Mesendoderm (in vitro differentiated cells): ENCODE measurements at regions not wholly inside any gene's neighbourhood (a gene's known extent, or its start where the extent isn't known, plus 50 kb on each side); places are given as distances from the start of the nearest gene placed in this dataset.

ENCODE experiments used
- DNase-seq: peaks from one replicate; pipeline ENCODE4 v3.0.0; 2013
- H2AK5ac ChIP-seq: 2 replicates; pipeline ENCODE4 v1.6.1; 2013; ENCODE audit warnings: low read length, inconsistent platforms
- H2BK120ac ChIP-seq: 2 replicates; pipeline ENCODE4 v1.6.1; 2013; ENCODE audit warnings: low read depth, mild to moderate bottlenecking, low read length, moderate library complexity, mixed read lengths
- H2BK15ac ChIP-seq: replicated peaks from 2 replicates; pipeline ENCODE4 v1.6.1; 2013; ENCODE audit warnings: low read depth, mild to moderate bottlenecking, moderate library complexity
- H2BK5ac ChIP-seq: 2 replicates; pipeline ENCODE4 v1.6.1; 2013; ENCODE audit warnings: low read length, inconsistent platforms
- H3K18ac ChIP-seq: 2 replicates; pipeline ENCODE4 v1.6.1; 2013; ENCODE audit warnings: mild to moderate bottlenecking, low read length, mixed read lengths
- H3K23ac ChIP-seq: one replicate; pipeline ENCODE4 v1.6.1; 2013; ENCODE audit warnings: low read length
- H3K27ac ChIP-seq: 2 replicates; pipeline ENCODE4 v1.5.1; 2013; ENCODE audit warnings: low read depth, mild to moderate bottlenecking, inconsistent platforms, low read length, moderate library complexity
- H3K27me3 ChIP-seq: 2 replicates; pipeline ENCODE4 v1.6.1; 2013; ENCODE audit warnings: low read length, control low read depth, mild to moderate bottlenecking, inconsistent platforms; ENCODE audit not compliant: insufficient read depth, poor library complexity
- H3K36me3 ChIP-seq: 2 replicates; pipeline ENCODE4 v1.6.1; 2013; ENCODE audit warnings: low read length, inconsistent platforms; ENCODE audit not compliant: control insufficient read depth, insufficient read depth
- H3K4ac ChIP-seq: one replicate; pipeline ENCODE4 v1.6.1; 2013; ENCODE audit warnings: low read depth, mild to moderate bottlenecking, low read length, moderate library complexity
- H3K4me1 ChIP-seq: 2 replicates; pipeline ENCODE4 v1.6.1; 2013; ENCODE audit warnings: low read depth, low read length, inconsistent platforms; ENCODE audit not compliant: control insufficient read depth
- H3K4me2 ChIP-seq: 2 replicates; pipeline ENCODE4 v1.6.1; 2013; ENCODE audit warnings: low read length
- H3K4me3 ChIP-seq: 2 replicates; pipeline ENCODE4 v1.5.1; 2013; ENCODE audit warnings: mild to moderate bottlenecking, low read length
- H3K56ac ChIP-seq: one replicate; pipeline ENCODE4 v1.6.1; 2013; ENCODE audit warnings: low read length
- H3K79me1 ChIP-seq: 2 replicates; pipeline ENCODE4 v1.6.1; 2013; ENCODE audit warnings: low read length, inconsistent platforms
- H3K79me2 ChIP-seq: 2 replicates; pipeline ENCODE4 v1.6.1; 2013; ENCODE audit warnings: mild to moderate bottlenecking, low read length; ENCODE audit not compliant: control insufficient read depth, insufficient read depth
- H3K9ac ChIP-seq: 2 replicates; pipeline ENCODE4 v1.6.1; 2013; ENCODE audit warnings: low read length, inconsistent platforms
- H4K5ac ChIP-seq: one replicate; pipeline ENCODE4 v1.6.1; 2013; ENCODE audit warnings: low read length
- H4K8ac ChIP-seq: one replicate; pipeline ENCODE4 v1.6.1; 2013; ENCODE audit warnings: low read depth, mild to moderate bottlenecking, control low read depth, low read length, moderate library complexity
- WGBS: extraction: QIAGEN DNeasy Blood & Tissue Kit; methylation state at CpG from one replicate; pipeline ENCODE4 v1.1.7; 2013; ENCODE audit warnings: low lambda C conversion rate, missing lambda C conversion rate; ENCODE audit not compliant: insufficient coverage; ENCODE audit errors: extremely low coverage; 5-methylcytosine and 5-hydroxymethylcytosine counted together

DNA sequence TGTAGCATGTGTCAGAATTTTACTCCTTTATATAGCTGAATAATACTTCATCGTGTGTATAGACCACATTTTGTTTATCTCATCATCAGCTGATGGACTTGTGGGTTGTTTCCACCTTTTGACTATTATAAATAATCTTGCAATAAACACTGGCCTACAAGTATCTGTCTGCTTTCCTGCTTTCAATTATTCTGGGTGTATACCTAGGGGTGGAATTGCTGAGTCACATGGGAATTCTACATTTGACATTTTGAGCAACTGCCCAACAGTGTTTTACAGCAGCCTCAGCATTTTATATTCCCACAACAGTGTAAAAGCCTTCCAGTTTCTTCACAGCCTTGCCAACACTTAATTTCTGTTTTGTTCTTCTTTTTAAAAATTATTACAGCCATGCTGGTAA is 200.3 kb upstream of the PRSS1 start:
- no peak overlapping the region for H3K4me2 ChIP-seq
- H3K18ac ChIP-seq = no peak overlapping the region
- H3K79me1 ChIP-seq = no peaks in the 10 kb centered on the region
- no peak overlapping the region for H3K4ac ChIP-seq
- H2BK5ac ChIP-seq = no peak overlapping the region
- no peak for DNase-seq
- H3K23ac ChIP-seq = no peak overlapping the region
- H2AK5ac ChIP-seq = no peak overlapping the region
- no CpG with 5 or more reads among the region's 1 CpG for WGBS
- H4K5ac ChIP-seq = no peak overlapping the region
- no peak overlapping the region for H3K27ac ChIP-seq
- H3K56ac ChIP-seq = no peak overlapping the region
- no peak overlapping the region for H2BK15ac ChIP-seq
- no peak overlapping the region for H3K4me3 ChIP-seq
- H3K27me3 ChIP-seq = no peaks in the 10 kb centered on the region
- no peak overlapping the region for H4K8ac ChIP-seq
- H2BK120ac ChIP-seq = no peak overlapping the region
- H3K79me2 ChIP-seq = no peaks in the 10 kb centered on the region
- H3K4me1 ChIP-seq = no peaks in the 10 kb centered on the region
- no peak overlapping the region for H3K9ac ChIP-seq
- no peaks in the 10 kb centered on the region for H3K36me3 ChIP-seq

DNA sequence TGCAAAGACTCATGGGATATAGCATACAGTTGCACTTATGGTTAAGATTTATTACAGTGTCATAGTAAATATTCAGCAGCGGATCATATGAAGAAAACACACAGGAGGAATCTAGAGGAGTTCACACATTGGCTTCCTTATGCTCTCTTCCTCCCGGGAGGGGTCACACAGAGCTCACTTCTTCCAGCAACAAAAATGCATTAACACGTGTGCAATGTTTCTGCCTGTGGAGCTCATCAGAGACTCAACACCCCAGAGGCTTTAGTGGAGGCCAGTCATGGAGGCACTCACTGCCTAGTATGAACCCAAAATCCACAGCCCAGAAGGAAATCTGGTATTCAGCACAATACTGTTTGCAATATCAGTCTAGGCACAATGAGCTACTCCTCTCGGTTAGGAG is 202.8 kb upstream of the PRSS1 start:
- no peaks in the 10 kb centered on the region for H3K79me2 ChIP-seq
- no peak overlapping the region for H3K56ac ChIP-seq
- DNase-seq = no peak
- H2BK120ac ChIP-seq = no peak overlapping the region
- no peaks in the 10 kb centered on the region for H3K79me1 ChIP-seq
- no CpG with 5 or more reads among the region's 4 CpGs for WGBS
- H3K36me3 ChIP-seq = no peaks in the 10 kb centered on the region
- H3K4me3 ChIP-seq = no peak overlapping the region
- no peak overlapping the region for H3K4me2 ChIP-seq
- H3K23ac ChIP-seq = no peak overlapping the region
- no peak overlapping the region for H3K18ac ChIP-seq
- no peak overlapping the region for H3K27ac ChIP-seq
- no peak overlapping the region for H2AK5ac ChIP-seq
- no peaks in the 10 kb centered on the region for H3K4me1 ChIP-seq
- no peak overlapping the region for H3K4ac ChIP-seq
- H4K8ac ChIP-seq = no peak overlapping the region
- H2BK5ac ChIP-seq = no peak overlapping the region
- no peaks in the 10 kb centered on the region for H3K27me3 ChIP-seq
- H4K5ac ChIP-seq = no peak overlapping the region
- no peak overlapping the region for H2BK15ac ChIP-seq
- no peak overlapping the region for H3K9ac ChIP-seq

DNA sequence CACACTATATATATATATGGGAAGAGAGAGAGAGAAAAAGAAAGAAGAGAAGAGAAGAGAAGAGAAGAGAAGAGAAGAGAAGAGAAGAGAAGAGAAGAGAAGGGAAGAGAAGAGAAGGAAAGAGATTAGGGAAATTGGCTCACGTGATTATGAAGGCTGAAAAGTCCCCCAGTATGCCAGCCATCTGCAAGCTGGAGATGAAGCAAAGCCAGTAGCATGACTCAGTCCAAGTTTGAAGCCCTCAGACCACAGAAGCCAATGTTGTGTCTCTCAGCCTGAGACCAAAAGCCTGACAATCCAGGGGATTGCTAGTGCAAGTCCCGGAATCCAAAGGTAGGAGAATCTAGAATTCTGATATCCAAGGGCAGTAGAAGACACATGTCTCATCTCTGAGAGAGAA is 206.3 kb upstream of the PRSS1 start:
- Histone ChIP-seq H3K9ac (no peak overlapping the region), H3K4me1 (no peaks in the 10 kb centered on the region), H4K8ac (no peak overlapping the region), H2AK5ac (no peak overlapping the region), H3K79me2 (no peaks in the 10 kb centered on the region), H3K18ac (no peak overlapping the region), H3K4me2 (no peak overlapping the region), H3K79me1 (no peaks in the 10 kb centered on the region), H3K23ac (no peak overlapping the region), H2BK15ac (no peak overlapping the region), H3K36me3 (no peaks in the 10 kb centered on the region), H2BK120ac (no peak overlapping the region), H3K56ac (no peak overlapping the region), H3K27ac (no peak overlapping the region), H4K5ac (no peak overlapping the region), H2BK5ac (no peak overlapping the region), H3K4me3 (no peak overlapping the region), H3K4ac (no peak overlapping the region), H3K27me3 (no peaks in the 10 kb centered on the region)
- WGBS = no CpG with 5 or more reads among the region's 2 CpGs
- no peak for DNase-seq

DNA sequence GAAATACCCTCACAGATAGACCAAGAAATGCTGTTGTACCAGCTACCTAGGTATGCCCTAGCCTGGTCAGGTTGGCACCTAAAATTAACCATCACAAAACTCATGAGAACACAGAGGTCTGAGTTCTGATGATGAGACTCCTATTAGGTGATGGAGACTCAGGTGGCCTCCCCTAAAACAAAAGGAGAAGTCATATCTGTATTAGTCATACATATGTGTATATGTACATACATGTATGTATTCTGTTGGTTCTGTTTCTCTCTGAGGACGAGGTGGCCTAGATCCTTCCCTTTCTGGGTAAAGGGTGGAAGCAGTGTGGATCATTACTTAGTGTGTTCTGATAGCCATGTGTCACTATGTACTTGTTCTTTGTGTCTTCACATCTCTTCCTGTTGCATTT is 207.2 kb upstream of the PRSS1 start:
- Histone ChIP-seq H3K56ac (no peak overlapping the region), H2BK120ac (no peak overlapping the region), H3K18ac (no peak overlapping the region), H2BK5ac (no peak overlapping the region), H2BK15ac (no peak overlapping the region), H2AK5ac (no peak overlapping the region), H3K27me3 (no peaks in the 10 kb centered on the region), H3K4me3 (no peak overlapping the region), H4K5ac (no peak overlapping the region), H3K23ac (no peak overlapping the region), H3K36me3 (no peaks in the 10 kb centered on the region), H3K79me2 (no peaks in the 10 kb centered on the region), H3K9ac (no peak overlapping the region), H3K27ac (no peak overlapping the region), H3K4me1 (no peaks in the 10 kb centered on the region), H3K4me2 (no peak overlapping the region), H3K4ac (no peak overlapping the region), H3K79me1 (no peaks in the 10 kb centered on the region), H4K8ac (no peak overlapping the region)
- DNase-seq = no peak
- no CpG with 5 or more reads among the region's 1 CpG for WGBS

DNA sequence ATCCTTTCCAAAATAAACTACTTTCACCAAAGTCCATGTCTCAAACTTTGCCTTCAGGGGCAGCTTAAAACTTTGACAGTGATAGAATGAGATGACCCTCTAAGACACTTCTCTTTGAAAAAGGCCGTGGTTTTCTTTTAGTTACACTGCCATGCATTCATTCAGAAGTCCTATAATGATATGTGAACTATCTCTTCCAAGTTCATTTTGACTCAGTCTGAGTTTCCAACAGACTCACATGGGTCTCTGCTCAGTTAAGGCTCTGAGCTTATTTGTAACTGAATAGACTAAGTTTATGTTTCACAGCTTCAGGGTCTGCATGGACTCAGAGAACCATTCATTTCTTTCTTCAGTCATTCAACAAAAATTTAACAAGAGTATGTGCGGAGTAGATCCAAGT is 208.9 kb upstream of the PRSS1 start:
- Histone ChIP-seq H4K8ac (no peak overlapping the region), H3K79me1 (no peaks in the 10 kb centered on the region), H3K18ac (no peak overlapping the region), H2BK15ac (no peak overlapping the region), H3K27me3 (no peaks in the 10 kb centered on the region), H2BK120ac (no peak overlapping the region), H2BK5ac (no peak overlapping the region), H3K23ac (no peak overlapping the region), H3K4ac (no peak overlapping the region), H3K4me3 (no peak overlapping the region), H4K5ac (no peak overlapping the region), H3K36me3 (no peaks in the 10 kb centered on the region), H3K27ac (no peak overlapping the region), H2AK5ac (no peak overlapping the region), H3K56ac (no peak overlapping the region), H3K4me1 (no peaks in the 10 kb centered on the region), H3K4me2 (no peak overlapping the region), H3K79me2 (no peaks in the 10 kb centered on the region), H3K9ac (no peak overlapping the region)
- WGBS = no CpG with 5 or more reads among the region's 2 CpGs
- no peak for DNase-seq

DNA sequence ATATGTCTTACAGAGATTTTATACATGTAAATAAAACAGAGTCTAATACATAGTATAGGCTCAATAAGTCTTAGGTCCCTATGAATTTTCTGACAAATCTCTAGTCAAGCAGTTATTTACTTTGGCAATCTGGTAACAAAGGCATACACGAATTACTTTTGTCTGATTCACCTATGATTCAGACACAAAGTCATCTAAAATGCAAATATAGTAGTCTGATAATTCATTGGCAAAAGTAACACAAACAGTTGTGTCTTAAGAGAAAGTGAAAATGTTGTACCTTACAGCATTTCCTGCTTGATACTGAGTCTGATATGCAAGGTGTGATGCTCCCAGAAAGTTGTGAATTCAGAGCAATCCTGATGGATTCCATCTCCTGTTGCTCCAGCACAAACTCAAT is 209.4 kb upstream of the PRSS1 start:
- WGBS = no CpG with 5 or more reads among the region's 1 CpG
- no peak overlapping the region for H3K56ac ChIP-seq
- H3K4me2 ChIP-seq = no peak overlapping the region
- no peak overlapping the region for H3K4me3 ChIP-seq
- no peak overlapping the region for H4K5ac ChIP-seq
- H3K79me1 ChIP-seq = no peaks in the 10 kb centered on the region
- H3K18ac ChIP-seq = no peak overlapping the region
- no peaks in the 10 kb centered on the region for H3K36me3 ChIP-seq
- no peaks in the 10 kb centered on the region for H3K27me3 ChIP-seq
- no peak overlapping the region for H2BK120ac ChIP-seq
- H2AK5ac ChIP-seq = no peak overlapping the region
- no peak overlapping the region for H4K8ac ChIP-seq
- H3K27ac ChIP-seq = no peak overlapping the region
- no peaks in the 10 kb centered on the region for H3K79me2 ChIP-seq
- H3K4ac ChIP-seq = no peak overlapping the region
- H2BK15ac ChIP-seq = no peak overlapping the region
- H2BK5ac ChIP-seq = no peak overlapping the region
- H3K23ac ChIP-seq = no peak overlapping the region
- no peak for DNase-seq
- H3K4me1 ChIP-seq = no peaks in the 10 kb centered on the region
- no peak overlapping the region for H3K9ac ChIP-seq
